ENCODE measurements at regions not wholly inside any gene's neighbourhood (a gene's known extent, or its start where the extent isn't known, plus 50 kb on each side); places are given as distances from the start of the nearest gene placed in this dataset.

- Histone ChIP-seq H3K4me1 (ENCODE audit: insufficient read depth, low read length) (no peaks in the 10 kb centered on the region), H3K27ac (ENCODE audit: low read depth, low read length) (no peak overlapping the region), H3K9me3 (ENCODE audit: low read length) (no peaks in the 10 kb centered on the region), H3K4me3 (ENCODE audit: low read length) (no peak overlapping the region), H3K36me3 (ENCODE audit: insufficient read depth, low read length) (no peaks in the 10 kb centered on the region), H3K27me3 (ENCODE audit: insufficient read depth, low read length, poor library complexity, severe bottlenecking) (no peaks in the 10 kb centered on the region)
- no peak for DNase-seq
- H3K36me3 Mint-ChIP-seq = peaks cover 0 to 9% (median 0%) of the 10 kb centered on the region in 3 donors
- ChIA-PET CTCF (interaction anchor here (1.2 kb wide), 1 partner anchor 347 kb away, joined by 3 read pairs; no protein-coding TSS in a partner anchor), POLR2A (no interaction called here)
- peaks cover 0 to 12% (median 5%) of the 10 kb centered on the region in 5 donors for H3K9me3 Mint-ChIP-seq
- H3K27me3 Mint-ChIP-seq = peaks cover 20 to 26% of the 10 kb centered on the region in 2 donors
- no peak overlapping the region for H3K27ac Mint-ChIP-seq
- no peak overlapping the region for H3K4me3 Mint-ChIP-seq
- no peaks in the 10 kb centered on the region for H3K4me1 Mint-ChIP-seq
Observed at GRCh38 chr5:88128813-88129212, 139.8 kb downstream of the TMEM161B start.

- Mint-ChIP-seq H3K4me1 (no peaks in the 10 kb centered on the region), H3K27ac (no peak overlapping the region), H3K36me3 (peaks cover 0 to 2% (median 0%) of the 10 kb centered on the region in 3 donors), H3K27me3 (peaks cover 11 to 48% of the 10 kb centered on the region in 2 donors), H3K4me3 (no peak overlapping the region), H3K9me3 (peaks cover 0 to 15% (median 3%) of the 10 kb centered on the region in 5 donors)
- Histone ChIP-seq H3K4me1 (ENCODE audit: insufficient read depth, low read length) (no peaks in the 10 kb centered on the region), H3K27ac (ENCODE audit: low read depth, low read length) (no peak overlapping the region), H3K9me3 (ENCODE audit: low read length) (no peaks in the 10 kb centered on the region), H3K27me3 (ENCODE audit: insufficient read depth, low read length, poor library complexity, severe bottlenecking) (no peaks in the 10 kb centered on the region), H3K4me3 (ENCODE audit: low read length) (no peak overlapping the region), H3K36me3 (ENCODE audit: insufficient read depth, low read length) (no peaks in the 10 kb centered on the region)
- POLR2A ChIA-PET = no interaction called here
- CTCF ChIA-PET = no interaction called here
- no peak for DNase-seq
Observed at GRCh38 chr5:88119535-88120125, 149.0 kb downstream of the TMEM161B start.

GRCh38 chr5:88118179-88118578 lies 150.5 kb downstream of the TMEM161B start:
- no peaks in the 10 kb centered on the region for H3K27me3 ChIP-seq (ENCODE audit: insufficient read depth, low read length, poor library complexity, severe bottlenecking)
- H3K27ac Mint-ChIP-seq = no peak overlapping the region
- no peak for DNase-seq
- peaks cover 0 to 2% (median 0%) of the 10 kb centered on the region in 3 donors for H3K36me3 Mint-ChIP-seq
- no peak overlapping the region for H3K4me3 Mint-ChIP-seq
- H3K9me3 ChIP-seq (ENCODE audit: low read length) = no peaks in the 10 kb centered on the region
- peaks cover 7 to 48% of the 10 kb centered on the region in 2 donors for H3K27me3 Mint-ChIP-seq
- no peak overlapping the region for H3K27ac ChIP-seq (ENCODE audit: low read depth, low read length)
- ChIA-PET CTCF (no interaction called here), POLR2A (no interaction called here)
- H3K4me1 Mint-ChIP-seq = no peaks in the 10 kb centered on the region
- H3K9me3 Mint-ChIP-seq = peaks cover 0 to 13% (median 0%) of the 10 kb centered on the region in 5 donors
- no peak overlapping the region for H3K4me3 ChIP-seq (ENCODE audit: low read length)
- no peaks in the 10 kb centered on the region for H3K4me1 ChIP-seq (ENCODE audit: insufficient read depth, low read length)
- H3K36me3 ChIP-seq (ENCODE audit: insufficient read depth, low read length) = no peaks in the 10 kb centered on the region

DNA sequence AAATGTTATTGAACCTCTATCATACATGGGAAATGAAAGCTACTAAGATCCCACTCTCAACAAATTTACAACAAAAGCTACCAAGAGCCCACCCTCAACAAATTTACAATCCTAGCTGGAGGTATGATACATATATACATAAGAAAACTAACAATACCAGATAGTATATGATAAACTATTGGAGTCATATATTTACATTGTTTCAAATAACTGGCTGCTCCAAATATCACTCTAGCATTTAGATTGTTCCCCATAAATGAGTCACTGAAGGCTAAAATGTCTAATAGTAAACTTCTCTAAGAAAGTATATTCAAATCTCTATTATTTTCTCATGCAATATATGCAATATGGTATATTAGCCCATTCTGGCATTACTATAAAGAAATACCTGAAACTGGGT lies 151.1 kb downstream of the TMEM161B start:
- Histone ChIP-seq H3K4me3 (ENCODE audit: low read length) (no peak overlapping the region), H3K36me3 (ENCODE audit: insufficient read depth, low read length) (no peaks in the 10 kb centered on the region), H3K27ac (ENCODE audit: low read depth, low read length) (no peak overlapping the region), H3K27me3 (ENCODE audit: insufficient read depth, low read length, poor library complexity, severe bottlenecking) (no peaks in the 10 kb centered on the region), H3K4me1 (ENCODE audit: insufficient read depth, low read length) (no peaks in the 10 kb centered on the region), H3K9me3 (ENCODE audit: low read length) (no peaks in the 10 kb centered on the region)
- no peak overlapping the region for H3K4me3 Mint-ChIP-seq
- H3K4me1 Mint-ChIP-seq = no peaks in the 10 kb centered on the region
- H3K36me3 Mint-ChIP-seq = peaks cover 0 to 3% (median 0%) of the 10 kb centered on the region in 3 donors
- no peak overlapping the region for H3K27ac Mint-ChIP-seq
- no peak for DNase-seq
- H3K27me3 Mint-ChIP-seq = peaks cover 7 to 48% of the 10 kb centered on the region in 2 donors
- POLR2A ChIA-PET = no interaction called here
- CTCF ChIA-PET = no interaction called here
- peaks cover 0 to 13% (median 0%) of the 10 kb centered on the region in 5 donors for H3K9me3 Mint-ChIP-seq

- H3K4me3 Mint-ChIP-seq = no peak overlapping the region
- no peak overlapping the region for H3K27ac ChIP-seq (ENCODE audit: low read depth, low read length)
- peaks cover 7 to 44% of the 10 kb centered on the region in 2 donors for H3K27me3 Mint-ChIP-seq
- no peaks in the 10 kb centered on the region for H3K27me3 ChIP-seq (ENCODE audit: insufficient read depth, low read length, poor library complexity, severe bottlenecking)
- H3K9me3 Mint-ChIP-seq = peaks cover 0 to 3% (median 0%) of the 10 kb centered on the region in 5 donors
- peaks cover 0 to 4% (median 0%) of the 10 kb centered on the region in 3 donors for H3K36me3 Mint-ChIP-seq
- CTCF ChIA-PET = no interaction called here
- POLR2A ChIA-PET = no interaction called here
- H3K4me1 Mint-ChIP-seq = no peaks in the 10 kb centered on the region
- H3K9me3 ChIP-seq (ENCODE audit: low read length) = no peaks in the 10 kb centered on the region
- no peak for DNase-seq
- H3K36me3 ChIP-seq (ENCODE audit: insufficient read depth, low read length) = no peaks in the 10 kb centered on the region
- H3K4me3 ChIP-seq (ENCODE audit: low read length) = no peak overlapping the region
- H3K4me1 ChIP-seq (ENCODE audit: insufficient read depth, low read length) = no peaks in the 10 kb centered on the region
- H3K27ac Mint-ChIP-seq = no peak overlapping the region
Observed at GRCh38 chr5:88116396-88116795, 152.2 kb downstream of the TMEM161B start.

- ChIA-PET POLR2A (no interaction called here), CTCF (interaction anchor here (1.2 kb wide), 1 partner anchor 13 kb away, joined by 3 read pairs; no protein-coding TSS in a partner anchor)
- Mint-ChIP-seq H3K9me3 (no peaks in the 10 kb centered on the region), H3K27ac (no peak overlapping the region), H3K27me3 (peaks cover 7 to 38% of the 10 kb centered on the region in 2 donors), H3K36me3 (peaks cover 0 to 2% (median 0%) of the 10 kb centered on the region in 3 donors), H3K4me3 (no peak overlapping the region), H3K4me1 (no peaks in the 10 kb centered on the region)
- H3K4me3 ChIP-seq (ENCODE audit: low read length) = no peak overlapping the region
- no peaks in the 10 kb centered on the region for H3K4me1 ChIP-seq (ENCODE audit: insufficient read depth, low read length)
- H3K27me3 ChIP-seq (ENCODE audit: insufficient read depth, low read length, poor library complexity, severe bottlenecking) = no peaks in the 10 kb centered on the region
- no peak overlapping the region for H3K27ac ChIP-seq (ENCODE audit: low read depth, low read length)
- DNase-seq = no peak
- no peaks in the 10 kb centered on the region for H3K9me3 ChIP-seq (ENCODE audit: low read length)
- no peaks in the 10 kb centered on the region for H3K36me3 ChIP-seq (ENCODE audit: insufficient read depth, low read length)
Observed at GRCh38 chr5:88115211-88115610, 153.4 kb downstream of the TMEM161B start.

- POLR2A ChIA-PET = no interaction called here
Observed at GRCh38 chr5:88113429-88113828, 155.2 kb downstream of the TMEM161B start.

DNA sequence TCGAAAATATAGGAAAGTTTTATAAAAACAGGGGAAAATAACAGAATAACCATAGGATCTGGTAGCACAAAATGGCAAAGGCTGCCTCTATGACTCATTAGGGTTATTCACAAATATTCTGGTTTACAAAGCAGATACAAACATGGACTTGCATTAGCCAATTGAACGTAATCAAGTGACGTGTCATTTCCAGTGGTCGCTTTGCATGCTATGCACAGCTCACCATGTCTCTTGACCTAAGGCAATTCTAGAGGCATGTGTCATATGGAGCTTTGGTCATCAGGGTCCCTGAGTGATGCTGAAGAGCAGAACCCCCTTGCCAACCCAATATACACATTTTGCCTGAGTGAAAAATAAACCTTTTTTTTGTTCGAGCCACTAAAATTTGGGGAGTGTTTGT lies 158.8 kb downstream of the TMEM161B start:
- no peaks in the 10 kb centered on the region for H3K9me3 Mint-ChIP-seq
- no peak for DNase-seq

More at GRCh38 chr5:88113429-88113828, 155.2 kb downstream of the TMEM161B start:
- H3K27me3 ChIP-seq (ENCODE audit: insufficient read depth, low read length, poor library complexity, severe bottlenecking) = no peaks in the 10 kb centered on the region
- H3K9me3 ChIP-seq (ENCODE audit: low read length) = no peaks in the 10 kb centered on the region
- H3K27me3 Mint-ChIP-seq = peaks cover 4 to 29% of the 10 kb centered on the region in 2 donors
- CTCF ChIA-PET = no interaction called here
- DNase-seq = no peak
- peaks cover 0 to 2% (median 0%) of the 10 kb centered on the region in 3 donors for H3K36me3 Mint-ChIP-seq
- no peak overlapping the region for H3K27ac ChIP-seq (ENCODE audit: low read depth, low read length)
- no peak overlapping the region for H3K4me3 Mint-ChIP-seq
- no peak overlapping the region for H3K27ac Mint-ChIP-seq
- H3K4me1 Mint-ChIP-seq = no peaks in the 10 kb centered on the region
- H3K36me3 ChIP-seq (ENCODE audit: insufficient read depth, low read length) = no peaks in the 10 kb centered on the region
- no peaks in the 10 kb centered on the region for H3K9me3 Mint-ChIP-seq
- no peak overlapping the region for H3K4me3 ChIP-seq (ENCODE audit: low read length)
- H3K4me1 ChIP-seq (ENCODE audit: insufficient read depth, low read length) = no peaks in the 10 kb centered on the region

More for the DNA sequence above, 158.8 kb downstream of the TMEM161B start:
- H3K4me3 Mint-ChIP-seq = no peak overlapping the region
- Histone ChIP-seq H3K36me3 (ENCODE audit: insufficient read depth, low read length) (no peaks in the 10 kb centered on the region), H3K4me1 (ENCODE audit: insufficient read depth, low read length) (no peaks in the 10 kb centered on the region), H3K27ac (ENCODE audit: low read depth, low read length) (no peak overlapping the region), H3K4me3 (ENCODE audit: low read length) (no peak overlapping the region), H3K9me3 (ENCODE audit: low read length) (no peaks in the 10 kb centered on the region), H3K27me3 (ENCODE audit: insufficient read depth, low read length, poor library complexity, severe bottlenecking) (no peaks in the 10 kb centered on the region)
- peaks cover 4 to 7% of the 10 kb centered on the region in 2 donors for H3K27me3 Mint-ChIP-seq
- peaks cover 0 to 2% (median 0%) of the 10 kb centered on the region in 3 donors for H3K36me3 Mint-ChIP-seq
- ChIA-PET CTCF (no interaction called here), POLR2A (no interaction called here)
- no peaks in the 10 kb centered on the region for H3K4me1 Mint-ChIP-seq
- H3K27ac Mint-ChIP-seq = no peak overlapping the region
